Skin of body (tissue), 1 donor: ENCODE measurements at regions not wholly inside any gene's neighbourhood (a gene's known extent, or its start where the extent isn't known, plus 50 kb on each side); places are given as distances from the start of the nearest gene placed in this dataset.

Experiments
- DNase-seq: peaks from one replicate; lab custom pipeline; 2025; lab: John Stamatoyannopoulos, UW

DNA sequence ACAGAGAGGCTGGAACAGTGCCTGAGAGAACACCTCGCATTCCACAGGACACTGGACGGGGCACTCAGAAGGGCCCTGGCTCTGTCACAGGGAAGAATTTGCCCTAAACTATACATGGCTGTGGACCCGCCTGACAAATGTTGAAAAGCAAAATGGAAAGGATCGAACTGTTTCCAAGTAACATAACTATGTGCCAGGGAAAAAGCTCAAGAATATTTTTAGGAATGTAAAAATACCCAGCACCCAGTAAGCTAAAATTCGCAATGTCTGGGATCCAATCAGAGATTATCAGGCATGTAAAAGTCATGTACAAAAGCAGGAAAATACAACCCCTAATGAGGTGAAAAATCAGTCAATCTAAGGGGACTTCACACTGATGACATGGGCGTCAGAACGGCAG lies 215.9 kb downstream of the TTLL2 start:
- no peak for DNase-seq

DNA sequence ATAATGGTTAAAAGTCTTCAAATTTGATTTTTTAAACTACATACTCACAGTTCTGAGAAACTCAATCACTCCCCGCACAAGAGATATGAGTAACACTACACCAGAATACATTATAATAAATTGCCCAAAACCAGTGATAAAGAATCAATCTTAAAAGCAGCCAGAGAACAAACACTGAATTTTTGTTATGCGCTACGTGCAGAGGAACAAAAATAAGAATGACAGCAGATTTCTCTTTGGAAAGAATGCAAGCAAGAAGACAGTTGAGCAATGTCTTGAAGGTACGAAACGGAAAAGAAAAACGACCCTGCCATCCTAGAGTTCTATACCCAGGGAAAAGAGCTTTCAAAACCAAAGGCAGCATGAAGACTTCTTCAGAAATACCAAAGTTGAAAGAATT lies 216.7 kb downstream of the TTLL2 start:
- DNase-seq = no peak

DNA sequence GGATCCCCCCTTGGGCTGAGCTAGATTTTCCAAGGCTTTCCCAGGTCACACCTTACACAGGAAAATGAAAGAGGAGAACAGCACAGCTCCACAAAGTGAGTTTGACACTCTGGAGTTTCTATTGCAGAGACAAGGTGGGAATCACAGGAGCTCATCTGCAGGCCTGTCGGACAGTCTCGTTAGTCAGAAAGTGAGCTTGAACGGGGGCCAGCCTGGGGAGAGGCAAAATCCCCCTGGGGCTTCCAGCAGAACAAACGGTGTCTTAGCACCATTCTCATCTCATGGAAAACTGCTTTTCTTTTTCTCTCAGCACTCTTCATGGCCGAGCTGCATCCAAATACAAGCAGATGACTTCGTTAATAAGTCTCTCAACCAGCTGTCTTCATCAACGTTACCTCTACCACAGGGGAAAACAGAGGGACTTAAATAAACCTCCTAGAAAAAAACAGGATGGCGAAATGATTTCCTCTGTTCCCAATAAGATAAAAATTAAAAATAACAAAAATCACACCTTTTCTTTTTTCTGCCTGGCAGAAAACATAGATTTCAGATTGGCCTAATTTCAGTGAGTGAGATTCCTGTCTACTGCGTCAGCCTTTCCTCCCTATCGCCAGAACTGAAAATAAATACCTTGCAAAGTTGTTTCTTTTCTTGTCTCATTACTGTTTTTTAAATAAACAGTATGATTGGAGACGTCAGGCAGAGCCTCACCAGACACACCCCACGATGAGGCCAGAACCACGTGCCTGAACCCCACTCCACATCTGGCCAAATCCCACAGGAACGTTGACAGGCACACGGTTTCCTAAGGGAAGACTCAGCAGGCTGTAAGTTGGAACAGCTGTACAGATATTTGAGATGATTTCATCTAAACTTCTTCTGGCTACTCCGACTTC lies 219.0 kb downstream of the TTLL2 start:
- peak; percentile 83 for DNase-seq

DNA sequence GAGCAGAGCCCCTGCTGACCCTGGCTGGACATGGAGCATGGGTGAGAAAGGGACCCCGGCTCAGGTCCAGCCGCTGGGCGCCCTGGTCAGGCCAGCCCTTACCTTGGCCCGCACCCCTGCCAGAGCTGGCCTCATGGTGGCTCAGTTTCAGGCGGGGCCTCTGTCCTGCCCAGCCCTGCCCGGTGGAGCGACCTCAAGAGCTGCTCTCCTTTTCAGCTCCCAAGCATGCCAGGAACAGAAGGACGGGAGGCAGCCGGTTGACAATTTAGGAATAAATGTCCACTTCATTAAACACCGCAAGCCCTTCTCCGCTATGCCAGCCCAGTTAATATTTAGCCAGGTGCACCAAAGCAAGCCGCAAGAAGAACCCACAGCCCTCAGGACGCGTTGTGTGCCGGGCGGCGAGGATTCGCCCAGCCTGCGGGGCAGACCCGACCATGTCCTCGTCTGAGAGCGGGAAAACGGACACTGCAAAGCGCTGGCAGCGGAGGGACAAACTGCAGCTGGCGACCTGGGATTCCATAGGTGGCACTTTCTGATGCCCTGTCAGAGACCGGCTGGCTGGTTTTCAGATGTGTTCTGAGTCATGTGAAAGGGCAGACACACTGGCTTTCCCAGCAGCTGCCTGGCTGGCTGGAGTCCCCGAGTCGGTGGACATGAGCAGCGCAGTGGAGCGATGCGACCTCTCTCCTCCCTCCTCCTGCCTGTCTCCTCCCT lies 221.9 kb downstream of the TTLL2 start:
- no peak for DNase-seq

DNA sequence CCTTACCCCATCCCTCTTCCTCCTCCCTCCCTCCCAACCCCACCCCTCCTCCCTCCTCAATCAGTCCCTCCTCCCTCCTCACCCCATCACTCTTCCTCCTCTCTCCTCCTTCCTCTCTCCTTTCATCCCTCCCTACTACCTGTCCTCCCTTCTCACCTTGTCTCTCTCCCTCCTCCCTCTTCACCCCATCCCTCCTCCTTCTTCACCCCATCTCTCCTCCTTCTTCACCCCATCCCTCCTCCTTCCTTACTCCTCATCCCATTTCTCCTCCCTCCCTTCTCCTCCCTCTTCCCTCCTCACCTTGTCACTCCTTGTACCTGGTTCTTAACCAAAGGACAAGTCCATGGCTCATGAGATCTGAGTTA lies 222.4 kb downstream of the TTLL2 start:
- no peak for DNase-seq

DNA sequence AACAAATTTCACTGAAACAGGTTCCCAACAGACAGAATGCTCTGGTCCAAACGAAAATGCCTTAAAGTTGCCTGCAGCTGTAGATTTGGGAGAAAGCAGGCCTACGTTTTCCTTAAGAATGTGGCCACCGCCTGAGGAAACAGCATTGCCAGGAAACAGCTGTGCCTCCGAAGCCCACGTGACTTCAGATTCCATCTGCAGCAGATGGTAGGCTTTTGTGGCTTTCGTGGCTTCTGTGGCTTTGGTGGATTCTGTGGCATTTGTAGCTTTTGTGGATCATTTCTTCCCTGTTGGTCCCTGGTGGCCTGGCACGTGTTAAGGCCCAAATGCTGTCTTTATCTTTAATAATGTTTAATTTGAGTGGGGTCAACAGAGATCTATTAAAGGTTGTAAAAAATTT lies 222.9 kb downstream of the TTLL2 start:
- DNase-seq = peak; percentile 55

DNA sequence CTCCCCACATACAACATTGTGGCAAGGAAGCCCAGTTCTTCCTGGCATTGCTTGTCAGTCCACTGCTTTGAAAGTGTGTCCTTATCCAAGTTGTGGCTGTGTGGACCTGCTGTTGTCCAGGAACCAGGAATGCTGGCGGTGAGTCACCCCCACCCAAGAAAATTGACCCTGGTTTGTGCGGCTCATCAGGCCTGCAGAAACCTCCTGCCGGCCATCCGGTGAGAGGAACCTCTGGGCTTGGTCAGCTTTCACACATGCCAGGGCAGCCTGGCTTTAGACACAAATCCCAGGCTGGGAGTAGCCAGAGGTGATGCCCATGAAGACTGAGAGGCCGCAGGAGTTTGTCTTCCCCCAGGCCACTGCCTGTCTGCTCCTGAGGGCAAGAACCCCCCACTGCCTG lies 223.6 kb downstream of the TTLL2 start:
- DNase-seq = no peak

DNA sequence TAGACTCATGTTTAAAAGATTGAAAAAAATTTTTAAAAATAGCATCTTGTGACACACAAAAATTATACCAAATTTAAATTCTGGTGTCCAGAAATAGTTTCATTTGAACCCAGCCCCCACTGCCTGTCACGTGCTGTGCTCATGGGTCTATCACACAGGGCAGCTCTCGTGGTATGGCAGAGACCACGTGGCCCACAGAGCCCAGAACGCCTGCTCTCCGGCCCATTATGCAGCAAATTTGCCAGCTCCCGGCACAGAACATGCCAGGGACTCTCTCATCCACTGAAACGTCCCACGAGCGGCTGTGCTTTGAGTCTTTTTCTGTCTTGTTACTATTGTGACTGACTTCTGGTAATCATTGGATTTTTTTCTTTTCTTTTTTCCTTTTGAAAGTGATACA lies 224.3 kb downstream of the TTLL2 start:
- no peak for DNase-seq

DNA sequence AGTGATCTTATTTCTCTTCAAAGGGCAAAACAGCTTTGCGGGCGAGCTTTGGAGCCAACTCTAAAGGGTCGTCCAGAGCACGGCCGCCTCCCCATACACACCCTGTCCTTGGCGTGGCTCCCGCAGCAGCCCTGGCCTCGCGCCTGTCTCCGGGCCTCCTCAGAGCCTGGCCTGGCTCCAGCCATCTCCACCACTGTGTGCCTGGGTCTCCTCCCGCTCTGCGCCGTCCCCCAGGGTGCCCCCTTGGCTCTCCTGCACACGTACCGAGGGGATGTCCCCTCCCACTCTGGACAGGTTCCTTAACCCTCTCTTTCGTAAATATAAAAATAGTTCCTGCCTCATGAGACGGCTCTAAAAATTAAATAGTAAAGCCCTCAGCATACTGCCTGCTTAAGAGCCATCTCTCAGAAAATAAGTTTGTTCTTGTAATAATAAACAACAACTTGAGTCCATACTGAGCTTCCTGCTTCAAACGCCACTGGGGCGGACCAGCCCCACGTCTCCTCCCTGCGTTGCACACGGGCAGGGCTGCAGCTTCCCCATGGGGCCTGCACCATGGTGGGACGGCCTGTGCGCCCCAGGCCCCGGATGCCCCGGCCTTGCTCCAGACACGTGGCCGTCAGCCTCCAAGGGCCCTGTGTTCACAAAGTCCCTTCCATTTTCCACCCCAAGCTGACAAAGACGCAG lies 226.2 kb downstream of the TTLL2 start:
- DNase-seq = peak; percentile 44

DNA sequence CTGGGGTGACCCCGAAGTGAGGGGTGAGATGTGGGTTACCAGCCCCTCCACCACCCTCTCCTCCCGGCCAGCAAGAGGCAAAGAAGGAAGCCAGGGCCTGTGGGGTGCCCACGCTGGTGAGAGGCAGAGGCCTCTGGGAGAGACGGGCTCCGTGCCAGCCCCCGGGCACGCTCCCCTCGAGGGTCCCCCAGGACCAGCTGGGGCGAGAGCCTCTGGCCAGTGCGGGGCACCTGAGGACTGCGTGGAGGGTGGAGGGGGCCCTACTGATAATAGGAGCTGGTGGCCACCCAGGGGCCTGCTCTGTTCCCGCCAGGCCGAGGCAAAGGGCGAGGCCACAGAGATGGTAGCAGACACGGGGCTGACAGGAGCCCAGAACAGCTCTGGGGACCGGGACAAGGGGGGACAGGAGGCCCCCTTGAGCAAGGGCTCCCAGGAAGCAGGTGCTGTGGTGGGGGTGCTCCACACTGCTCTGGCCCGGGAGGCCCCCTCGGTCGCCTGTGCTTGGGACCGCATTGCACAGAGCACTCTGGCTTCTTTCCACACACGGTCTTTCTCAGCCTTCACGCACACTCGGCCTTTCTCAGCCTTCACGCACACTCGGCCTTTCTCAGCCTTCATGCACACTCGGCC lies 226.9 kb downstream of the TTLL2 start:
- DNase-seq = no peak

DNA sequence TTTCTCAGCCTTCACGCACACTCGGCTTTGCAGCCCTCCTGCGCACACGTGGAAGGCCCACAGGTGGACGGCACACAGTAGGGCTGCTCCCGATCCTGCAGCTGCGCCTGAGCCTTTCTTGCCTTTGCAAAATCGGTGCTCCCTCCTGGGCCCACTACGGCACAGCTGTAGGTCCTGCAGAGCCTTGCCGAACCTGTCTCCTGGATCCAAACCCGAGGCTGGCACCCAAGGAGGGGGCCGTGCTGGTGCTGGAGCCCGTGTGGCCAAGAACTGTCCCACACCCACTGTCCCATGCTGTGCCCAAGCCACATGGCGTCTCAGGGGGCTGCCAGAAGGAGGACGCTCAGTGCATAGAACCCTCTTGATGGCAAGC lies 227.4 kb downstream of the TTLL2 start:
- no peak for DNase-seq

DNA sequence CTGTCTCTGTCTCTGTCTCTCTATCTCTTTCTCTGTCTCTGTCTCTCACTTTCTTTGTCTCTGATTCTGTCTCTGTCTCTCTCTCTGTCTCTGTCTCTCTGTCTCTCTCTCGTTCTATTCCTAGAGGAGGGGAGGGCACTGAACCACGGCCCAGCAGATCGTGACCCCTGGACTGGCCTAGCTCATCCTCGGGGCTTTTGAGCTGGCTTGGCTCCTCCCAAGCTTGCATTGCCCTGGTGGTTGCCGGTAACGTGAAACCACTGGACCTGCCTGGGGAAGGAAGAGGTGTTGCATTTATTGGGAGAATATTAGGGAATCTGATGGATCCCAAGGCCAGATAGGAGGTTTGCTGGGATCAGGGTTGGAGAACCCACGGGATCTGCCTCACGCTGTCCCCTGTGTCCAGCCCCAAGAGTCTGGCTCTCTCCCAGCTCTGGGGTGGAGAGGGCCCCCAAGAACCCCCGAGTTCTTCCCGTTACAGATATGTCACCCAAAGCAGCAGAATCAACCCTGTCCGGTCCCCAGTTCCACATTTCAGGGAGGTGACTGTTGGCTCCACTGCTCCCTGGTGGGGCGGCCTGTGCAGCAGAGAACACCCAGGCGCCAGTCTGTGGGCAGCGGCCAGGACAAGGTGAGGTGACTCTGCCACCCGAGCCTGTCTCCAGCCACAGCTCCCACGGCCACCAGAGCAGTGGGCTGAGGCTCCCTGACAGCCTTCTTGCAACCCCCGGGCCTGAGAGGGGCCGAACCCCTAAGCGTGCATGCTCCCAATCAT lies 228.3 kb downstream of the TTLL2 start:
- no peak for DNase-seq

DNA sequence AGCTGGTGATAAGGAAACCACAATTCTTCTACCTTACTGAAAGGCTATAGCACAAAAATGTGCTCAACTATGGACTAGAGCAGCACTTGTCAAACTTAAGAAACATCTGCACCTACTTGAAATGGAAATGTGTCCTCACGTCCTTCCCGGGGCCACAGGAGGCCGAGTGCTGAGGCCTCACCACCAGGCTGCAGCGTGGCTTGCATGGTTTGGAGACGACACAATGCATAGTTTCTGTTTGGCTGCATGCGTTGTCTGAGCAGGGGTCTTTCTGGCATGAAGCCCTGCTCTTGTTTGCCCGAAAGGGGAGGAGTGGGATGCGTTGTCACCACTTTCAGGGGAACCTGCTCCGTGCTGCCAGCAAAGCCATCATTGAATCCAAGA lies 228.8 kb downstream of the TTLL2 start:
- no peak for DNase-seq

DNA sequence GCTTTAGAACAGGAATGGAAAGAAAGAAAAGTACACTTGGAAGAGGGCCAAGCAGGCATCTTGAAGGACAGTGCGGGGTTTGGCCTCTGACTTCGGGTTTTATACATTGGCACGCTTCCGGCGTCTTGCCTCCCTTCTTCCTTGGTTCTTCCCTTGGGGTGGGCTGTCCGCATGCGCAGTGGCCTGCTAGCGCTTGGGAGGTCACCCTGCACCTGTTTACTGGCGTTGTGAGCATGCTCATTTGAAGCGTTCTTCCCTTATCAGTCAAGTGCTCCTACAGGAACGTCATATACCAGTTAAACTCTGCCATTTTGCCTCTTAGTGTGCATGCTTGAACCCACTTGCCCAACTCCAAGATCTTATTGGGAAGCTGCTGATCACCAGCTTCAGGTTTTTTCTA lies 230.0 kb downstream of the TTLL2 start:
- DNase-seq = no peak

DNA sequence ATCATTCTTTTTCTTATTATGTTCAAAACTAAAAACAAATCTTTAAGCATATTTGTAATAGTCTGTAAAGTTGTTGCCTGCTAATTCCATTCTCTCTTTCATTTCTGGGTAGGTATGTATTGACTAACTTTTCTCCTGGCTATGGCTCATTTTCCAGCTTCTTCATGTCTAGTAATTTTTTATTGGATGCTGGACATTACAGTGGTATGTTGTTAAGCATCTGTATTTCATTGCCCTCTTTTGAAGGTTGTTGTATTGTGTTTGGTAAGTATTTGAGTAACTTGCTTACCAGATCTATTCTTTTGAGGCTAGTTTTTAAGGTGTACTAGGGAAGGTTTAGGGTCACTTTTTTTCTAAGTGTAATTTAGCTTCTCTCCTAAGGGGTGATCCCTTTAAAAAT lies 230.9 kb downstream of the TTLL2 start:
- no peak for DNase-seq

DNA sequence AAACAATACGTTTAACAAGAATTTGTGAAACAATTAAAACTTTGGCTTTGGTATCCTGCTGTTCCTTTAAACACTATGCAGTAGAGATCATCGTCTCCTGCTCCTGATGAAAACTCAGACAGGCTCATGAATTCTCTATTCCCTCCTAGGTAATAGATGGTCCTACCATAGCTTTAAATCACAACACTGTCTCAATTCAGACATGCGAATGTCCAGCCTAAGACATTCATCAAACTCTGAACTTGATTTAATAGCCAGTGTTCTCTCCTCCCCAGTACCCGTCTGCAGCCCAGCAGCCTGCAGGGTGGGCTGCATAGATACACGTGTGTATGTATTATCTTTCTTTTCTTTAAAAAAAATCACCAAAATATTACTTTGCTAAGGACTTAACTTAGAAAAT lies 232.8 kb downstream of the TTLL2 start:
- no peak for DNase-seq

DNA sequence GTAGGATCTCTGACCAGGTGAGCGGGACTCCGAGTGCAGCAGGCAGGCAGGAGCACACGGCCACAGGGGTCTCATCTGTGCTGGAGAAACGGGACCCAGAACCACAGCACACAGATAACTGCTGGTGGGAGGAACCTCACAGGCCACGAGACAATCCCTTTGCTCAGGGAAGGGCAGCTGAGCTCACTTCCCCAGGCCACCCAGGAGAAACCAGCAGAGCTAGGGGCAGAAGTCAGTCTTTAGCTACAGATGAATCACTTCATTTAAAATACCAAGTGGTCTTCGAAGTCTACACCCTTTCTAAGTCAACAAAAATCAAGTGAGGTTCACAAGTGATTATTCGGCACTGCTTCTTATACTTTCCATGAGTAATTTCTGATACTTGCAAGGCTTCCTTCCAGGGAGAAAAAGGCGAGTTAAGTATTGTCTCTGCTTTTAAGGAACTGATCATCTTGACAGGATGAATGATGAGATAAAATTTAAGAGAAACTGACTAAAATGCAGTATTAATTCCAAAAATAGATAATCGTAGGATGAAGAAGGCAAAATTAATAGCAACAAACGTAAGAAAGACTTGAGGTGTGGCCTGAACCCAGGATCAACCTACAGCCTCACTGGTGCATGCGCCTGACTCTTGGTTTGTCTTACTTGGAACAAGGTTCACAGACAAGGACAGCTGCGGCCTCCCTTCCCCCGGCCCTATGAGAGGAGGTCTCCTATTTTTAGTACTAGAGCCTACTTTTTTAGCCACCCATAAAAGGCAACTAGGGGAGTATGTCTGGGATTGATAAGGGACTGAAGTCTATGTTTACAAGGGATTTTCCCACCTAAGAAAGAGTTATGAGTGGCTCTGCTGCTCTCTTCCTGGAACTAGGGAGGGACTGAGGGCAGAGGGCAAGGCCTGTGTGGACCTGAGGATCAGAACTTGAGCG lies 233.6 kb downstream of the TTLL2 start:
- DNase-seq = no peak

DNA sequence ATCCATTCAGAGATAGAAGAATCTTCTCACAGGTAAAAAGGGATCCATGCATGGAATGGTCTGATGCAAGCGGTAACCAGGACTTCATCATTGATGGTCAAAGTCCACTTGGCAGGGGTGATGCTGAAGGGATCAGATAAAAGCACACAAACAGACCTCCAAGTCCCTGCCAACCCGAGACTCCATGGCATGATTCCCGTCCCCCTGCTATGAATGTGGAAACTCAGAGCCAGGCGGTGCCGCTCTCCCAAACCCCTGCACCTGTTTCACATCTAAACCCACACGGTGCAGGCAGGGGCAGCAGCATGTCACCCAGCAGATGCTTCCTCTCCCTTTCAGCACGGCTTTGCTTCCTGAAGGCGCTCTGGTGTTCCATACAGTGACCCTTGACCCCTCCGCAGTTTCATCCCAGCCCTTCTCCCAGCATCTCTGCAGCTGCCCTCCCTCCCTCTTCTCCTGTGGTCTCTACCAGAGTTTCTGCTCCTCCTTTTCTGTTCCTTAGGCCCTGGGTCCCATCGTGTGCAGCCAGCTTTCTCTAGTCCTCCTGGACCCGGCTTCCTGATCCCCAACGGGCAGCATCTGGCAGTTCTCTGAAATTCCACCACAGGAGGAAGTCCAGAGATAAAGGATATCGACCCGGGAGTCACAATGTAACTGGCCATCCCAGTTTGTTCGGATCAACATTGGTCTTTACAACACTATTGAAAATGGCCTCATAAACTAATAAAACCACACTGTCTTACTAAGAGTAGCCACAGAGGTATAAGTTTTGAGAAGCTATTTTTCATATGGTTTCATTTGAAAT lies 235.0 kb downstream of the TTLL2 start:
- DNase-seq = no peak
